NCI-H1048 (cell line): ENCODE measurements at regions not wholly inside any gene's neighbourhood (a gene's known extent, or its start where the extent isn't known, plus 50 kb on each side); places are given as distances from the start of the nearest gene placed in this dataset.

Source experiments
- DNase-seq: peaks from one replicate; lab custom pipeline; 2025; lab: John Stamatoyannopoulos, UW

DNA sequence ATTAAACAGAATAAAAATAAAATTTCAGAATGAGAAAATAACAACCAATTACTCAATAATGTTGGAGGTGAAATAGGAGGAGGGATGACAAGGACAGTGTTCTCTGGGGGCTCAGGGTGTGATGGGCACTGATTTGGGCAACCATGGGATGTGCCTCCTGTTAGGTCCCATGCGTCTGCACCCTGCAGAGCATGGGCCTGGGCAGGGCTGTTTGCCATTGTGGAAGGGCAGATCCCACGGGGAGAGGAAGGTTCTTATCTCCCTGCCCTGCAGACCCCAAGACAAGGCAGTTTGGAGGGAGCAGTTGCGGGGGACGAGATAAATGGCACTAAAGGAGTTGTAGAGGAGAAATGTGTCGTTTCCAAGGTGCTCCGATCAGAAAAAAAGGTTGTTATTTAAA is 206.3 kb downstream of the THBS2 start:
- no peak for DNase-seq

- DNase-seq = no peak
Observed at GRCh38 chr6:169046483-169047192, 207.0 kb downstream of the THBS2 start.

DNA sequence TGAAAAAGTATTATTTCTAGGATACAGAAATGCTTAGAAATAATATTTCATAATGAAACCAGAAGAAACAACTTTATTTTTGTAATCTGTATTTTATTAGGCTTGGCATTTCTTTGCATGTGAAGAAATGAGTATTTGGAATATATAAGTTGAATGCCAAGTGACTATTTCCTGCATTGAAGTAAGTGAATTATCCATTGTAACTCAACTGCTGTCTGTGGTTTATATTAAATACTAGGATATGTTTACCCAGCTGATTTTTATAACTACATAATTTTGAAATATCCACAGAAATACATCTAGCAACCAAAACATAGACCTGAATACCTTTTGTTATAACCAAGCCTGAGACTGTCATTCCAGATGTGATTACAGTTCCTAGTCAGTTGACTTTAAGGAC is 207.6 kb downstream of the THBS2 start:
- no peak for DNase-seq

DNA sequence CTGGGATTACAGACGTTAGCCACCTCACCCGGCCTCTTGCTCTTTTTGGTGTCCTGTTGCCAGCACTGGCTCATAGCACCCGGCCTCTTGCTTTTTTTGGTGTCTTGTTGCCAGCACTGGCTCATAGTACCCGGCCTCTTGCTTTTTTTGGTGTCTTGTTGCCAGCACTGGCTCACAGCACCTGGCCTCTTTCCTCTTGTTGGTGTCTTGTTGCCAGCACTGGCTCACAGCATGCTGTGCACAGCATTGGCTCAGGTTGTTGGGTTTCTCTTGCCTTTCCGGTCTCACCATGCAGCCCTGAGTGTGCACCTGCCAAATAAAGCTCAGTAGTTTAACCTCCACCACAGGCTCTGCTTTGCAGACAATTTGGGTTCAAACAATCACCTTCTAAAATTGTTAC is 208.2 kb downstream of the THBS2 start:
- DNase-seq = no peak

DNA sequence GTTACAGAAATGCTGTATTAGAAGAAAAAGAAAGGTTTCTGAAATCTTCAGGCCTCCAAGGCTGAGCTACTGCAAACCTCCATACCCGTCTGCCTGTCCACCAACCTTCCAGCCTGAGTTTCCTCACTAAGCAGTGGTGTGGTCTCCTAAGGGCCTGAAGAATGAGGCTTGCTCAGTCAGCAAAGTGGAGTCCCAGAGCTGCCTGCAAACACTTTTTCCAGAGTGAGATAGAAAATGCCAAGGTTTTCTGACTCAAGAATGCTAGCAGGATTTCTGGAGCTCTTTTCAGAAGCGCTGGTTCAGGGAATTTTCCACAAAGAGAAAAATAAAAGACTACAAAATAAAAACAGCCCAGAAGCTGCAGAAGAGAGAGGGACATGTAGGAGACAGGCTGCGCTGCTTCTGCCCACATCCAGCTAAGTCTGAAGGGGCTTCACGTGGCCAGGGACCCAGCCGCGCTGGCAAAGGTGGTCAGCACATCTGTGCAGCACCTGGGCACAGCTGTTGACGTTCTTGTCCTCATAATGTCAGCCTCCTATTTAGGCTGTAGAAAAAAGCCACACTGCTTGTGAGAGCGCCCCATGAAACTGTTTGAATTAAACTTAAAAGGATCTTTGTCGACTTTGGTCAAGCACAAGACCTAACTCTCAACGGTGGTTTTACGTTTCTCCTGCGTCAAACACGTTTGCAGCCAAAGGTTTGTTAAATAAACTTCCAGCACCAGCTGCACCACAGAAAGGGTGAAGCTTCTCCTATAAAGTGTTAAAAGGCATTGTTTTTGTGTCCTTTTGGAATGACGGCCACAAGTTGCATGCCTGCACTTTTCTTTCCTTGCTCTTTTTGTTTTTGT is 209.0 kb downstream of the THBS2 start:
- no peak for DNase-seq

- DNase-seq = no peak
Observed at GRCh38 chr6:169042061-169042460, 211.6 kb downstream of the THBS2 start.

DNA sequence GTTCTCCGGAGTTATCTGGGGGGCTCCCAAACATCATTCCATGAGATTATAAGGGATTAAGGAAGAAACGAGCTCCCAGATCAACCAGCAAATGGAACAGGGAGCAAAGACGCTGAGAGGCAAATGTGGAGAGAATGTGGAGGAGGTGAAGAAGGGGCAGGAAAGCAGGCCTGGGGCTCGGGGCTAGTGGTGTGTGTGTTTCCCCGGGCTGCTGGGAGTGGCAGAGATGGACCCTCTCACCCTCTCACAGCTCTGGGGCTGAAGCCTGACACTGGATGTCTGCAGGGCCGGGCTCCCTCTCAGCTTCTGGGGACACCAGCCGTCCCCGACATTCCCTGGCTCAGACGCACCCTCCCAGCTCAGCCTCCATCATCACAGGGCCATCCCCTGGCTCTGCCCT is 212.6 kb downstream of the THBS2 start:
- DNase-seq = no peak

DNA sequence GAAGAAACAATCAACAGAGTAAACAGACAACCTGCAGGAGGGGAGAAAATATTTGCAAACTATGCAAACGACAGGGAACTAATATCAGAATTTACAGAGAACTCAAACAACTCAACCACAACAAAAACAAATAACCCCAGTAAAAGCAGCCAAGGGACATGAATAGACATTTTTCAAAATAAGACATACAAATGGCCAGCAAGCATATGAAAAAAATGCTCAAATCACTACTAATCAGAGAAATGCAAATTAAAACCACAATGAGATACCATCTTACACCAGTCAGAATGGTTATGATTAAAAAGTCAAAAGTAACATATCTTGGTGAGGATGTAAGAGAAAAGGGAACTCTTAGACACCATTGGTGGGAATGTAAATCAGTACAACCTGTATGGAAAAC is 215.0 kb downstream of the THBS2 start:
- DNase-seq = no peak

DNA sequence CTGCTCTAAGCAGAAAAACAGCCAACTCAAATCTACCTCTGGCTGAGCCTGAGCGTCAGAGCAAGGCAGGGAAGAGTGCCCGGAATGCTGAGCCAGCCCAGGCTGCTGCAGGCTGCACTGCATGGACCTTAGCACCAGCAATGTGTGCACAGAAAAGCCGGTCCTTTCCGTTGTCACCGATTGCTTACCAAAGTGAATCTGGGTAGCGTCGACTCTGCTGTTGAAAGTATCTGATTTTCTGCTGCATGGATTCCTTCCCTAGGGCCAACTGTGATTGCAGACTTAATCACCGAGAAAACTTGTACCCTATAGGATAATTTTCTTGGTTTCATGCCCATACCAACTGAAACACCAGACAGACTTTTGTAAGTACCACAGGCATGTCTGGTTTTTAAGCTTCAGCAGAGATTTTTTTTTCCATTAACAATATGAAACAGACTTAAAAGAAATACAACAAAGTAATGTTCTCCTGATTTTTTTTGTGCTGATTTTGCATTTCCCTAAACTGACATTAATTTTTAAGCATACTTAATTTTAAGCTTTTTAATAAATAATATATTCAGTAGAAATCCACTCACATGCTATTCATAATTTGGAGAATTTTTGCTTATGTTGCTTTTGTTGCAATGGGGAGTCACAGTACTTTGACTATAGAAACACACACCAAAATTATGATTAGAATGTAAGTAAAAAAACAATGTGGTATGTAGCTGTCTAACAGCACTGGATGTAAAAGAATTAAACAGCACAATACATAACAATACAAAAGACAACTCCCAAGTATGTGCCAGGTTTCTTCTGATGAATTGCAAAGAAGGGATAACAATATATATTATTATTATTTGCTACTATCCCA is 218.0 kb downstream of the THBS2 start:
- DNase-seq = no peak

- DNase-seq = no peak
Observed at GRCh38 chr6:169034516-169035167, 219.0 kb downstream of the THBS2 start.

DNA sequence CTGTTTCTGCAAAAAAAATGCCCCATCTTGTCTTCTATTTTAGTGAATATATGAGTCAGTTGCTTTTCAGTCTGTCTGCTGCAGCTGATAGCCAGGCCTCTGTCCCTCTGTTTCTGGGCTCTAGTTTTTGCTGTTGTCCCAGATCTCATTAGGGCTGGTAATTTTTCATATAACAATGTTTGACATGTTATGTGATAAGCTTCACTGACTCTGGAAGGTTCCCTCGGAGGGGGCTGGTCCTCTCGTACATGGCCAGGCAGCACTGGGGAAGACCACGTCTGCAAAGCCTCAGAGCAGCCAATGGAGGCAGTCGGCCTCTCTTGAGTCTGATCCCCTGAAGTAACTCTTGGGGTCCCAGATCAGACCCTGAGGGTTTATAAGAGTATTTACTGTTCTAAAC is 223.8 kb downstream of the THBS2 start:
- DNase-seq = no peak

- no peak for DNase-seq
Observed at GRCh38 chr6:169028343-169028742, 225.3 kb downstream of the THBS2 start.

DNA sequence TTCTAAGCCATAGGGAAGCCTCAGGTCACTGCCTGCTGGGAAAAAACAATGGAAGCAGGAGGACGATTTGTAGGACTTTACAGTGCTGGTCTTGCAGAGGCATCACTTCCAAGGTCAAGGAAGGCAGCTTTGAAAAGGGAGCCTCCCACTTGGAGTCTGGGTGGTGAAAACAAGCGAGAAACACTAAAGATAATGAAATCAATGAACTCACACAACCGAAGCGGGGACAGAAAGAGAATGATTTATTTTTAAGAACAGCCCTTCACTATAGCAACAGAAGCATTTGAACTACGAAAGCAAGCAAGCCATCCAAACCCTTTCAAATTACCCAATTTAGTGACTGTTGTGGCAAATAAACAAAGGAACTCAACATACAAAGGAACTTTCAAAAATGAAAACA is 227.5 kb downstream of the THBS2 start:
- DNase-seq = no peak

DNA sequence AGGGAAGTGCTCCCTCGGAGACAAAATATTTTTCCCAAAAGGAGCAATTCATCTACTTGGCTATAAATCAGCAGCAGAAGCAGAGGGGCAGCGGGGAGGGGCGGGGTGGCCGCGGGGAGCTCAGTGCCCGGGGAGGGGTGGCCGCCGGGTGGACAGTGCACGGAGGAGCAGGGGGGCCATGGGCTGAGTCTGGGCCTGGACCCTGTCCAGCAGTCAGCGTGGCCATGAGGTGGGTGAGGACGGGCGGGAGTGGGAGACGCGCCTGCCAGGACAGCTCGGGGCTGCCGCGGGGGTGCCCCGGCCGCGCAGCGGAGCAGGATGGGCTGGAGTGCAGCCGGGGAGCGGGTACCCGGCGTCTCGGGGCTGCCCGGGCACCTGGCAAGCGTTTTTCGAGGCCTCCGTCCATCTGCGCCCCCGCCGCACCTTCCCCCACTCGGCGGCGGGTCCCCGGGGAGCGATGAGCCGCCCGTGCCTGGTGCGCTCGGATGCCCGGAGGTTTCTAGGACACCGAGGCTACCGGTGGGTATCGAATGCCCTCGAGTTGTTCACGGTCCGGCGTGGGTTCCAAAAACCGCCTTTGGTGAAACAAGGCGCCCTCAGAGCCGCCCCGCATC is 229.5 kb downstream of the THBS2 start:
- DNase-seq = no peak

DNA sequence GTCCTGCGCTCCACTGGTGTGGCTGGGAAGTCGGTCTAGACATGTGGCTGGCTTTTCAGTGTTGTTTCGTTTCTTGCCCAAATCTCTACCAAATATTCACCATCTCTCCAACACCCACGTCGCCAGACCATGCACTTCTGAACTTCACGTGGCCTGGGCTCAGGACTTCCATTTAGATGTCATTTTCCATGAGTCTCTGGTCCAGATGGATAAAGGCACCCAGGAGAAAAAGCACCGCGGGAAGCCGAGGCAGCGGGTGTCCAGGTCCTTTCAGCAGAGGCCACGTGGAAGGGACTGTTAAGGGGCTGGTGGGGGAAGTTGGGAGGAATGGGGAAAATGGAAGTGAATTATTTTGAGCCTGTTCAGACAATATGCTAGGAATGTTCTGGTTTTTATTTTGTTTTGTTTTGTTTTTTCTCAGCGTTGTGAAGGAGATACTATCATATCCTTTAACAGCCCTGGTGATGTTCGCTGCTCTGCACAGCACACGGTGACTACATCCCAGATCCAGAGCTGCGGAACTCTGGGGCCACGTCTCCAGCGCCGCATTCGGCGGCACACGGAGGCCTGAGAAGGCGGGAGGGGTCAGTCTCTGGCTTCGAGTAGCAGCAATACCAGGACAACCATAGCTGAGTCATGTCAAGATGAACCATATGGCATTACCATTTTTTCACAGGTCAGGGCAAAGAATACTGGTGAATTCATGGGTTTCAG is 230.3 kb downstream of the THBS2 start:
- DNase-seq = no peak

- DNase-seq = no peak
Observed at GRCh38 chr6:169022079-169022478, 231.6 kb downstream of the THBS2 start.

GRCh38 chr6:169020821-169021220 is 232.8 kb downstream of the THBS2 start:
- DNase-seq = no peak

DNA sequence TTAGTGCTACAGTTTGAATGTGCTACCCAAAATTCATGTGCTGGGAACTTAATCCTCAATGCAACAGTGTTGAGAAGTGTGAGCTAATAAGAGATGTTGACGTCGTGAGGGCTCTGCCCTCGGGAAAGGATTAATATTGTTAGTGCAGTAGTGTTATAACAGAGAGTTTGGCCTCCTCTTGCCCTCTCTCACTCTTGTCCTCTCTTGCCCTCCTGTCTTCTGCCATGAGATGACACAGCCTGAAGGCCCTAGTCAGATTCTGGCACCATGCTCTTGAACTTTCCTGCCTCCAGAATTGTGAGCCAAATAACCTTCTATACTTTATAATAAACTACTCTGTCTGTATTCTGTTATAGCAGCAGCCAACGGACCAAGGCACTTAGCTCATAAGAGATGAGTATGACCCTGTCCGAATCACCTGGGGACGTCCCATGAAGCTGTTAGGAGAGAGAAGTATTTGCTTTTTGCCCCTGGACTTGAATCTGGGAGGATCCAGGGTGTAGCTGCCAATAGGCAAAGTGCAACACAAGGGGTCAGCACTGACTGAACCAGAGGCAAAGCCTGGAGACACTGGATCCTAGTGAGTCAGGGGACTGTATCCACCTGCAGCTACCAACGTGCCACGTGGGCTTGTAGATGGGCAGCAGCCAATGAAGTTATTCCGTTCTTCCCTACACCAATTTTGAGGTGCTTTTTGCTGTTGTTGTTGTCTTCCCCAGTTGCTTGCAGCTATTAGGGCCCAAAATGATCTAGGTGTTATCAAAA is 233.7 kb downstream of the THBS2 start:
- no peak for DNase-seq

DNA sequence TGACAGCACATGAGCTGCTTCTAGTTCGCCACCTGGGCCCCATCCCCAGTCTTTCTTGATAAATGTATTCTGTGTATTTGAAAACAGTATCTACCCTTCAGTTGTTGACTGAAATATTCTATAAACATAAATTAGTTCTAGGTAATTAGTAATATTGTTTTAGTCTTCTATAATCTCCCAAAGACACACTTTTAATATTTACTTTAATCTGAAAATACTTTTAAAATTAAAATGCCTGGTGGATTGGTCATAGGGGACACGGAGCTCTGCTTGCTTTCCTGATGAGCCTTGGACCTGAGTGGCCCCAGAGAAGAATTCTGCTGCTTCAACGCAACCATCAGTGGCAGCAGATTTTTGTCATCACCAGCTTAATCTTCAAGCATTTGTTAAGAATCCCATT is 234.5 kb downstream of the THBS2 start:
- no peak for DNase-seq

DNA sequence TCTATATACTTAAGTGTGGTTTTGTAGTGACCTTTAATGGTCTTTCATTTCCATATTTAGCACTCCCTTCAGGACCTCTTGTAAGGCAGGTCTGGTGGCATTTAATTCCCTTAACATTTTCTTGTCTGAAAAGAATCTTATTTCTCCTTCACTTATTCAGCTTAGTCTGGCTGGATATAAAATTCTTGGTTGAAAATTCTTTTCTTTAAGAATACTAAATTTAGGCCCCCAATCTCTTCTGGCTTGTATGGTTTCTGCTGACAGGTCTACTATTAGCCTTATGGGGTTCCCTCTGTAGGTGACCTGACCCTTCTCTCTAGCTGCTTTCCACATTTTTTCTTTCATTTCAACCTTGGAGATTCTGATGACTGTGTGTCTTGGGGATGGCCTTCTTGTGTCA is 236.9 kb downstream of the THBS2 start:
- no peak for DNase-seq
